ENCODE measurements at regions not wholly inside any gene's neighbourhood (a gene's known extent, or its start where the extent isn't known, plus 50 kb on each side); places are given as distances from the start of the nearest gene placed in this dataset.
"Not testable (repeated sequence)": the region's sequence is repeated elsewhere in the genome, so short reads cannot be mapped to it uniquely, and the experiment has no call there.

GRCh38 chr14:86072116-86072894 is 542.4 kb downstream of the FLRT2 start:
- Histone ChIP-seq H3K27ac (no peak overlapping the region), H3K4me1 (ENCODE audit: low read depth, poor library complexity, severe bottlenecking) (no peaks in the 10 kb centered on the region), H4K20me1 (ENCODE audit: insufficient read depth) (no peaks in the 10 kb centered on the region), H3K4me2 (no peak overlapping the region), H2AFZ (ENCODE audit: low read depth) (no peak overlapping the region), H3K79me2 (ENCODE audit: insufficient read depth, low read depth) (no peaks in the 10 kb centered on the region), H3K9ac (no peak overlapping the region), H3K27me3 (ENCODE audit: insufficient read depth, low read depth) (no peaks in the 10 kb centered on the region), H3K4me3 (IDR thresholded peaks at IDR 0.05; ENCODE audit: insufficient read depth, low read depth, low read length) (no peak overlapping the region), H3K36me3 (ENCODE audit: insufficient read depth) (no peaks in the 10 kb centered on the region)
- no peak for TF ChIP-seq CTCF (conservative IDR thresholded peaks at IDR 0.05; ENCODE audit: low read depth, low read length)

- Histone ChIP-seq H4K20me1 (ENCODE audit: insufficient read depth) (no peaks in the 10 kb centered on the region), H2AFZ (ENCODE audit: low read depth) (no peak overlapping the region), H3K4me3 (IDR thresholded peaks at IDR 0.05; ENCODE audit: insufficient read depth, low read depth, low read length) (no peak overlapping the region), H3K4me1 (ENCODE audit: low read depth, poor library complexity, severe bottlenecking) (no peaks in the 10 kb centered on the region), H3K27me3 (ENCODE audit: insufficient read depth, low read depth) (no peaks in the 10 kb centered on the region), H3K79me2 (ENCODE audit: insufficient read depth, low read depth) (no peaks in the 10 kb centered on the region), H3K27ac (no peak overlapping the region), H3K9ac (no peak overlapping the region), H3K36me3 (ENCODE audit: insufficient read depth) (no peaks in the 10 kb centered on the region), H3K4me2 (no peak overlapping the region)
- no peak for TF ChIP-seq CTCF (conservative IDR thresholded peaks at IDR 0.05; ENCODE audit: low read depth, low read length)
Observed at GRCh38 chr14:86066651-86067050, 536.7 kb downstream of the FLRT2 start.

- H3K27me3 ChIP-seq (ENCODE audit: insufficient read depth, low read depth): no peaks in the 10 kb centered on the region
- H3K4me2 ChIP-seq: no peak overlapping the region
- H3K4me3 ChIP-seq (IDR thresholded peaks at IDR 0.05; ENCODE audit: insufficient read depth, low read depth, low read length): no peak overlapping the region
- no peak overlapping the region for H3K27ac ChIP-seq
- no peaks in the 10 kb centered on the region for H3K4me1 ChIP-seq (ENCODE audit: low read depth, poor library complexity, severe bottlenecking)
- H3K9ac ChIP-seq: no peak overlapping the region
- no peak for TF ChIP-seq CTCF (conservative IDR thresholded peaks at IDR 0.05; ENCODE audit: low read depth, low read length)
- no peaks in the 10 kb centered on the region for H4K20me1 ChIP-seq (ENCODE audit: insufficient read depth)
- H3K79me2 ChIP-seq (ENCODE audit: insufficient read depth, low read depth): no peaks in the 10 kb centered on the region
- no peak overlapping the region for H2AFZ ChIP-seq (ENCODE audit: low read depth)
- H3K36me3 ChIP-seq (ENCODE audit: insufficient read depth): no peaks in the 10 kb centered on the region
Observed at GRCh38 chr14:86065407-86065806, 535.5 kb downstream of the FLRT2 start.

- not testable (repeated sequence) for H3K4me3 ChIP-seq (IDR thresholded peaks at IDR 0.05; ENCODE audit: insufficient read depth, low read depth, low read length); H3K36me3 ChIP-seq (ENCODE audit: insufficient read depth); H4K20me1 ChIP-seq (ENCODE audit: insufficient read depth); H3K4me1 ChIP-seq (ENCODE audit: low read depth, poor library complexity, severe bottlenecking); H3K27ac ChIP-seq; H2AFZ ChIP-seq (ENCODE audit: low read depth); H3K27me3 ChIP-seq (ENCODE audit: insufficient read depth, low read depth); H3K9ac ChIP-seq; H3K79me2 ChIP-seq (ENCODE audit: insufficient read depth, low read depth); H3K4me2 ChIP-seq
Observed at GRCh38 chr14:86064595-86064994, 534.7 kb downstream of the FLRT2 start.

- Histone ChIP-seq H3K27me3 (ENCODE audit: insufficient read depth, low read depth) (no peaks in the 10 kb centered on the region), H3K4me1 (ENCODE audit: low read depth, poor library complexity, severe bottlenecking) (peaks cover 27% of the 10 kb centered on the region), H3K27ac (no peak overlapping the region), H4K20me1 (ENCODE audit: insufficient read depth) (no peaks in the 10 kb centered on the region), H2AFZ (ENCODE audit: low read depth) (no peak overlapping the region), H3K36me3 (ENCODE audit: insufficient read depth) (no peaks in the 10 kb centered on the region), H3K4me3 (IDR thresholded peaks at IDR 0.05; ENCODE audit: insufficient read depth, low read depth, low read length) (no peak overlapping the region), H3K9ac (no peak overlapping the region), H3K79me2 (ENCODE audit: insufficient read depth, low read depth) (no peaks in the 10 kb centered on the region), H3K4me2 (no peak overlapping the region)
- peak; percentile 32; the same call in 1 of the 2 replicates for TF ChIP-seq CTCF (conservative IDR thresholded peaks at IDR 0.05; ENCODE audit: low read depth, low read length)
Observed at GRCh38 chr14:86057018-86057667, 527.2 kb downstream of the FLRT2 start.

Data from KMS-11 (cell line).